ENCODE measurements at regions not wholly inside any gene's neighbourhood (a gene's known extent, or its start where the extent isn't known, plus 50 kb on each side); places are given as distances from the start of the nearest gene placed in this dataset.

DNA sequence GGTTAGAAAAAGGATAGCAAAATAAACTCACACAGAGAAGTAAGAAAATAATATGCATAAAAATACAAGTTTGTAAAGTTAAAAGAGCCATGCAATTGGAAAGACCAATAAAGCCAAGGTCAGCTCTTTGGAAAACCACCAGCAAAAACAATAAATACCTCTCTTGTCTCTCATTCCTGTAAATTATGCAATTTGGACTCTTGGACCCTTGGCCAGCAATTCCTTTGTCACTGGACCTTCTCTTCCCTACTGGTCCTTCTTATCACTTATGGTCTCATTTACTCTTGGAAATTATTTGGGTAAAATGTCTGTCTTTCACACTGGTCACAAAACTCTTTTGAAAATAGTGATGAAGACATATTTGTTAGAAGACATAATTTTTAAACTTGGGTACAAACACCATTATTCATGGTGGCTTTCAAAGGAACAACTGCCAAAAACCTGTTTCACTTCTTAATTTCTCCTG, 379.5 kb downstream of the TMEM232 start:
- intact Hi-C loops (cut with DNase I), result no loop called here

DNA sequence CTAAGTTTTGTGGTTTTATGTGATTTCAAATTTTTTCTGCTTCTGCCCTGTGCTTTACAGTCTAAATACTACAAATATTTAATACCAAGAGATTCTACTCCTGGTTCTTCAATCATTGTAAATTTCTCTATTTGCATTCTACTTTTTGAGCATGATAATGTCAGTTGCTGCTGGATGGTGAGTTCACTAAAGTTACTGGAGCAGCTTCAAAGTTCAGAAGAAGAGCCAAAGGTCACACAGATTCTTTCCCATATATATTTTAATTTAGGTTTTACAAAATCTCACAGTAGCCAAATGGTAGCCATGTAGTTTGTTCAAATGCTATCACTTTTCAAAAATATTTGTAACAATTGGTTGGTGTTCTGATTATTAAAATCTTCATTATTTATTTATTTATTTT, 378.7 kb downstream of the TMEM232 start:
- Histone ChIP-seq H3K4me3 (no peak overlapping the region), H3K27ac (no peak overlapping the region), H3K9me3 (replicated peaks in 1 of 3) (no peaks in the 10 kb centered on the region), H3K36me3 (replicated peaks in 1 of 2) (no peaks in the 10 kb centered on the region), H3K27me3 (no peaks in the 10 kb centered on the region), H3K4me1 (replicated peaks in 1 of 2) (peaks cover 0 to 15% of the 10 kb centered on the region in 2 donors)
- DNase-seq, result no peak
- no peak for TF ChIP-seq POLR2A (IDR thresholded peaks at IDR 0.05)
- TF ChIP-seq, protein P1, sequence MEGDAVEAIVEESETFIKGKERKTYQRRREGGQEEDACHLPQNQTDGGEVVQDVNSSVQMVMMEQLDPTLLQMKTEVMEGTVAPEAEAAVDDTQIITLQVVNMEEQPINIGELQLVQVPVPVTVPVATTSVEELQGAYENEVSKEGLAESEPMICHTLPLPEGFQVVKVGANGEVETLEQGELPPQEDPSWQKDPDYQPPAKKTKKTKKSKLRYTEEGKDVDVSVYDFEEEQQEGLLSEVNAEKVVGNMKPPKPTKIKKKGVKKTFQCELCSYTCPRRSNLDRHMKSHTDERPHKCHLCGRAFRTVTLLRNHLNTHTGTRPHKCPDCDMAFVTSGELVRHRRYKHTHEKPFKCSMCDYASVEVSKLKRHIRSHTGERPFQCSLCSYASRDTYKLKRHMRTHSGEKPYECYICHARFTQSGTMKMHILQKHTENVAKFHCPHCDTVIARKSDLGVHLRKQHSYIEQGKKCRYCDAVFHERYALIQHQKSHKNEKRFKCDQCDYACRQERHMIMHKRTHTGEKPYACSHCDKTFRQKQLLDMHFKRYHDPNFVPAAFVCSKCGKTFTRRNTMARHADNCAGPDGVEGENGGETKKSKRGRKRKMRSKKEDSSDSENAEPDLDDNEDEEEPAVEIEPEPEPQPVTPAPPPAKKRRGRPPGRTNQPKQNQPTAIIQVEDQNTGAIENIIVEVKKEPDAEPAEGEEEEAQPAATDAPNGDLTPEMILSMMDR (IDR thresholded peaks at IDR 0.05), result no peak
- intact Hi-C loops (cut with DNase I), result no loop called here

More for the DNA sequence above, 379.5 kb downstream of the TMEM232 start:
- H3K27me3 ChIP-seq, result no peaks in the 10 kb centered on the region
- TF ChIP-seq, protein P1 (IDR thresholded peaks at IDR 0.05), result no peak
- TF ChIP-seq POLR2A (IDR thresholded peaks at IDR 0.05), result no peak
- H3K36me3 ChIP-seq (replicated peaks in 1 of 2), result no peaks in the 10 kb centered on the region
- no peaks in the 10 kb centered on the region for H3K9me3 ChIP-seq (replicated peaks in 1 of 3)
- no peak for DNase-seq
- H3K27ac ChIP-seq, result no peak overlapping the region
- H3K4me3 ChIP-seq, result no peak overlapping the region
- peaks cover 0 to 20% of the 10 kb centered on the region in 2 donors for H3K4me1 ChIP-seq (replicated peaks in 1 of 2)

DNA sequence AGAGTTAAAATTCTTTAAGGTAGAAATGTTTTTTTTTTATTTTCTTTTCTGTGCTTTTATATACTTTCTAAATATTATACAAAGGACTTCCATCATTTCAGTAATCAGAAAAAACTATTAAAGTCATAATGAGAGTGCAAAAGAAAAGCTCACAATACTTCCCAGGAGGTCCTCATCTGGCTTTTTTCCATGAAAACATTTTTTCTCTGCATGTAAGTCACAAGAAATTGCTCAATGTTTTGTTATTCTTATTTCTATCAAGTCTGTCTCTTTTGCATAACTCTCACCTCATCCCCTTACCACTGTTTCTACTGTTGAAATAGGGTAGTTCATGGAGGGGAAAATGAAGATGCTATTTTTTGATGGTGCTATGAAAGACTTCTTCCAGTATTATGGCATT, 375.0 kb downstream of the TMEM232 start:
- TF ChIP-seq, protein P1 (IDR thresholded peaks at IDR 0.05), result no peak
- no peak for TF ChIP-seq POLR2A (IDR thresholded peaks at IDR 0.05)
- no peak for DNase-seq
- Histone ChIP-seq H3K36me3 (replicated peaks in 1 of 2) (no peaks in the 10 kb centered on the region), H3K4me1 (replicated peaks in 1 of 2) (peaks cover 11 to 17% of the 10 kb centered on the region in 2 donors), H3K9me3 (replicated peaks in 1 of 3) (no peaks in the 10 kb centered on the region), H3K27ac (no peak overlapping the region), H3K27me3 (no peaks in the 10 kb centered on the region), H3K4me3 (no peak overlapping the region)
- intact Hi-C loops (cut with DNase I), result no loop called here

DNA sequence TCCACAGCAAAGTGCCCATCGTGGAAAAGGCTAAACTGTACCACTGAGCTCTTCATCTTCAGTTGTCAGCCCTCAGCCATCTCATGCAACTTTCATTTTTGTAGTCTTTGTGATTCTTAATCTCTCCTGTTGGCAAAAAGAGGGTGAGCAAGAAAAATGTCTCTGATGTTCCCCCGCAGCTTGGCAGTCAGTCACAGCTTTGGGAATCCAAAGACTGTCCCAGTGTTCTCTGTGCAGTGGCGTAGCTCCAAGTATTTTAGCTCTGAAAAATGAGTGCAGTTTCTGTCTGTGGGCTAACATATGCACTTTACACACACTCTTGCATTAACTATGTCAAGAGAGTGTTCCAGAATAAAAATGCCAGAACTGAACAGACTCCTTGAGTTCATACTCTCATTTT, 372.2 kb downstream of the TMEM232 start:
- H3K4me1 ChIP-seq (replicated peaks in 1 of 2), result peaks cover 7 to 11% of the 10 kb centered on the region in 2 donors
- H3K4me3 ChIP-seq, result no peak overlapping the region
- TF ChIP-seq, protein P1 (IDR thresholded peaks at IDR 0.05), result no peak
- TF ChIP-seq POLR2A (IDR thresholded peaks at IDR 0.05), result no peak
- DNase-seq, result peak in 6 of 7 donors; percentile 19 to 62 (median 44)
- peak overlapping the region in 2 of 5 donors; percentile 9 to 10 for H3K27ac ChIP-seq
- no peaks in the 10 kb centered on the region for H3K27me3 ChIP-seq
- intact Hi-C loops (cut with DNase I), result no loop called here
- no peaks in the 10 kb centered on the region for H3K36me3 ChIP-seq (replicated peaks in 1 of 2)
- H3K9me3 ChIP-seq (replicated peaks in 1 of 3), result no peaks in the 10 kb centered on the region
- 26 to 34% (median 28%) methylated on average over 3 of the region's 3 CpGs for WGBS, 4 donors

Measured in adrenal gland (tissue), 9 donors.